ENCODE measurements at regions not wholly inside any gene's neighbourhood (a gene's known extent, or its start where the extent isn't known, plus 50 kb on each side); places are given as distances from the start of the nearest gene placed in this dataset.
"Not testable (repeated sequence)": the region's sequence is repeated elsewhere in the genome, so short reads cannot be mapped to it uniquely, and the experiment has no call there.

- DNase-seq (ENCODE audit: low spot score): not testable (repeated sequence)
Measured at GRCh38 chr16:88230276-88230966, 152.3 kb upstream of the ZNF469 start.

- DNase-seq (ENCODE audit: low spot score): not testable (repeated sequence)
Measured at GRCh38 chr16:88230967-88231615, 151.7 kb upstream of the ZNF469 start.

- DNase-seq (ENCODE audit: low spot score): not testable (repeated sequence)
Measured at GRCh38 chr16:88231839-88232238, 150.9 kb upstream of the ZNF469 start.

GRCh38 chr16:88232401-88233258 lies 150.1 kb upstream of the ZNF469 start:
- not testable (repeated sequence) for DNase-seq (ENCODE audit: low spot score)

- not testable (repeated sequence) for DNase-seq (ENCODE audit: low spot score)
Measured at GRCh38 chr16:88233621-88234420, 148.9 kb upstream of the ZNF469 start.

- DNase-seq (ENCODE audit: low spot score): not testable (repeated sequence)
Measured at GRCh38 chr16:88234421-88235271, 148.1 kb upstream of the ZNF469 start.

GRCh38 chr16:88235691-88236090 lies 147.1 kb upstream of the ZNF469 start:
- not testable (repeated sequence) for DNase-seq (ENCODE audit: low spot score)

GRCh38 chr16:88236229-88236628 lies 146.5 kb upstream of the ZNF469 start:
- DNase-seq (ENCODE audit: low spot score): not testable (repeated sequence)

- not testable (repeated sequence) for DNase-seq (ENCODE audit: low spot score)
Measured at GRCh38 chr16:88237314-88237713, 145.4 kb upstream of the ZNF469 start.

GRCh38 chr16:88237761-88238415 lies 144.9 kb upstream of the ZNF469 start:
- DNase-seq (ENCODE audit: low spot score): not testable (repeated sequence)

GRCh38 chr16:88238732-88239274 lies 144.0 kb upstream of the ZNF469 start:
- not testable (repeated sequence) for DNase-seq (ENCODE audit: low spot score)

- not testable (repeated sequence) for DNase-seq (ENCODE audit: low spot score)
Measured at GRCh38 chr16:88240118-88240517, 142.6 kb upstream of the ZNF469 start.

- not testable (repeated sequence) for DNase-seq (ENCODE audit: low spot score)
Measured at GRCh38 chr16:88240776-88241175, 142.0 kb upstream of the ZNF469 start.

GRCh38 chr16:88241404-88242311 lies 141.1 kb upstream of the ZNF469 start:
- not testable (repeated sequence) for DNase-seq (ENCODE audit: low spot score)

- DNase-seq (ENCODE audit: low spot score): not testable (repeated sequence)
Measured at GRCh38 chr16:88242312-88243295, 140.2 kb upstream of the ZNF469 start.

GRCh38 chr16:88243921-88244320 lies 138.8 kb upstream of the ZNF469 start:
- not testable (repeated sequence) for DNase-seq (ENCODE audit: low spot score)

Measured in putamen (tissue), 1 donor.